Activated naive CD8-positive, alpha-beta T cell (primary cell): ENCODE measurements at regions not wholly inside any gene's neighbourhood (a gene's known extent, or its start where the extent isn't known, plus 50 kb on each side); places are given as distances from the start of the nearest gene placed in this dataset.
"Not testable (repeated sequence)": the region's sequence is repeated elsewhere in the genome, so short reads cannot be mapped to it uniquely, and the experiment has no call there.

ENCODE experiments used
- H3K27ac Mint-ChIP-seq: one replicate; pipeline ENCODE4 v1.8.0; 2021; ENCODE audit warnings: mixed read lengths
- H3K27me3 Mint-ChIP-seq: one replicate; pipeline ENCODE4 v1.8.0; 2021; ENCODE audit warnings: mixed read lengths
- H3K36me3 Mint-ChIP-seq: one replicate; pipeline ENCODE4 v1.8.0; 2021; ENCODE audit warnings: mixed read lengths
- H3K4me1 Mint-ChIP-seq: one replicate; pipeline ENCODE4 v1.8.0; 2021; ENCODE audit warnings: low read depth, mixed read lengths
- H3K4me3 Mint-ChIP-seq: one replicate; pipeline ENCODE4 v1.8.0; 2021; ENCODE audit warnings: mild to moderate bottlenecking, mixed read lengths
- H3K9me3 Mint-ChIP-seq: one replicate; pipeline ENCODE4 v1.8.0; 2021; ENCODE audit warnings: low read depth, mixed read lengths

DNA sequence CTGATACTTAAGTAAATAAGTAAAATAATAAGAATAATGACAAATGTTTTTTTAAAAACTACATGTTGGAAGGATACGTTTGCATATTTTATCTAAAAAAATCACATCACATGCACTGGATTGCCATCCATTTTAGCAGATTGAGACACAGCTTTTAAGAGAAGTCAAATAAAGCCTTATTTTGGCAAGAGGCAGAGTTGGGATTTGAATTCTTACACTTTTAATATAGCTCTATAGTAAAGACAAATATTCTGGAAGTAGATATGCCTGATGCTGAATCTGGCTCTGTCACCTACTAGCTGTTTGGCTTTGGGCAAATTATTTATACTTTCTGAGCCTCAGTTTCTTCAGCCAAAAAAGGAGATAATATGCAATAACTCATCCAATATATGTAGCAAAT is 386.4 kb downstream of the ETV1 start:
- no peak overlapping the region for H3K4me3 Mint-ChIP-seq
- no peaks in the 10 kb centered on the region for H3K36me3 Mint-ChIP-seq
- peaks cover 4% of the 10 kb centered on the region for H3K9me3 Mint-ChIP-seq
- H3K4me1 Mint-ChIP-seq = no peaks in the 10 kb centered on the region
- H3K27ac Mint-ChIP-seq = no peak overlapping the region
- H3K27me3 Mint-ChIP-seq = no peaks in the 10 kb centered on the region

DNA sequence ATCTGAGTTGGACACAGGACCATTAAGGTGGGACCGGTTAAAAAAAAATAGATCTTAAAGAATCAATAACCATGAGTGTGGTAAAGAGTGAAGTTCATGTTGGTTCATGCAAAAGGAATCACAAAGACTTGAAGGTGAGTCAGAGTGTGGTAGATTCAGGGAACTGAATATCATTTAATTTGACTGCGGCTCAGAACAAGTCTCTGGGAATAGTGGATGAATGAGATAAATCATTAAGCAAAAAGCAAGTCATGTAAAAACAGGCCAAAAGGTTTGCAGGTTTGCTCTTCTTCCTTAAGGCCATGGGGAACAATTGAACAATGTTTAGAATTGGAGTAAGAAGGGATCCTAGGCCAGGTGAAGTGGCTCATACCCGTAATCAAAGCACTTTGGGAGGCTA is 385.8 kb downstream of the ETV1 start:
- no peaks in the 10 kb centered on the region for H3K27me3 Mint-ChIP-seq
- no peaks in the 10 kb centered on the region for H3K4me1 Mint-ChIP-seq
- no peak overlapping the region for H3K27ac Mint-ChIP-seq
- no peak overlapping the region for H3K4me3 Mint-ChIP-seq
- H3K36me3 Mint-ChIP-seq = no peaks in the 10 kb centered on the region
- H3K9me3 Mint-ChIP-seq = peaks cover 4% of the 10 kb centered on the region

DNA sequence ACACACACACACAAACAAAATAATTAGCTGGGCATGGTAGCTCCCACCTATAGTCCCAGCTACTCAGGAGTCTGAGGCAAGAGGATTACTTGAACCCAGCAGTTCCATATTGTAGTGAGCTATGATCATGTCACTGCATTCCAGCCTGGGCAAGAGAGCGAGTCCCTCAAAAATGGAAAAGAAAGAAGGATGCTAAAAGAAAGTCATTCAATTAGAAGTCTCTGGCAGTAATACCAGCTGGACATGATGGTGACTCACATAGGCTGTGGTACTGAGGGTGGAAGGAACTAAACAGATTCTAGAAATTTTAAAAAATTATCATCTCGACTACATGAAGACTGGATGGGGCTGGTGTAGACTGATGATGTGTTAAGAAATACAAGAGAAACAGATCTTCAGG is 385.3 kb downstream of the ETV1 start:
- H3K4me3 Mint-ChIP-seq = no peak overlapping the region
- H3K36me3 Mint-ChIP-seq = no peaks in the 10 kb centered on the region
- no peak overlapping the region for H3K27ac Mint-ChIP-seq
- peaks cover 4% of the 10 kb centered on the region for H3K9me3 Mint-ChIP-seq
- H3K27me3 Mint-ChIP-seq = no peaks in the 10 kb centered on the region
- no peaks in the 10 kb centered on the region for H3K4me1 Mint-ChIP-seq

DNA sequence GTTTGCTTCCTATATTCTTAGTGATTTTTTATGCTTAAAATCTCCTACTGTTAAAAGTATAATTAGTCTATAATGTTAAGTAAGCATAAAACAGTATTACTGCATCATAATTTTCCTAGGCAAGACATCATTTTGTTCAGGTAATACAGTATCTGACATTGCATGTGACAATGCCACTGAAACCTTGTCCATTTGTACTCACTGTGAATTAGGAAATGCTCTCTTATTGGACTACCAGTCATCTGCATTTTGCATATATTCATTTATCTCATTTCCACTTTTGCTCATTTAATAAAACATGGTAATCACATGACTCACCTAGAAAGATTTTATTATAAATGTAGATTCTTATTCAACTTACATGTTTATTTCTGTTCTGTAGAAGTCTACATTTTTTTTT is 379.1 kb downstream of the ETV1 start:
- H3K36me3 Mint-ChIP-seq = no peaks in the 10 kb centered on the region

DNA sequence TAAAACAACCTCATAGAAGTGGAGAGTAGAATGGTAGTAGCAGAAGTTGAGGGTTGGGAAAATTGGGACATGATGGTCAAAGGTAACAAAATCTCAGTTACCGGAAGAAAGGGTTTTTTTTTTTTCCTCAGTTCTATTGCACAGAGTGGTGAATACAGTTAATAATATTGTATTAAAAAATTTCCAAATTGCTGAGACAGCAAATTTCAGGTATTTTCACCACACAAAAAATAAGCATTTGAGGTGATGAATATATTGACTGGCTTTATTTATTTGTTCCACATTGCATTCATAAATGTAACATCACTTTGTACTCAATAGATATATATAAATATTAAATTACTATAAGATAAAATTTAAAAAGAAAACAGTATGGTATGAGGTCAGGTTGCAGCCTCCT is 373.8 kb downstream of the ETV1 start:
- Mint-ChIP-seq H3K36me3 (no peaks in the 10 kb centered on the region), H3K4me3 (no peak overlapping the region), H3K27ac (no peak overlapping the region), H3K4me1 (no peaks in the 10 kb centered on the region), H3K9me3 (no peaks in the 10 kb centered on the region), H3K27me3 (no peaks in the 10 kb centered on the region)

More for the DNA sequence above, 379.1 kb downstream of the ETV1 start:
- H3K4me1 Mint-ChIP-seq = no peaks in the 10 kb centered on the region
- no peak overlapping the region for H3K4me3 Mint-ChIP-seq
- peaks cover 4% of the 10 kb centered on the region for H3K9me3 Mint-ChIP-seq
- H3K27me3 Mint-ChIP-seq = no peaks in the 10 kb centered on the region
- no peak overlapping the region for H3K27ac Mint-ChIP-seq

DNA sequence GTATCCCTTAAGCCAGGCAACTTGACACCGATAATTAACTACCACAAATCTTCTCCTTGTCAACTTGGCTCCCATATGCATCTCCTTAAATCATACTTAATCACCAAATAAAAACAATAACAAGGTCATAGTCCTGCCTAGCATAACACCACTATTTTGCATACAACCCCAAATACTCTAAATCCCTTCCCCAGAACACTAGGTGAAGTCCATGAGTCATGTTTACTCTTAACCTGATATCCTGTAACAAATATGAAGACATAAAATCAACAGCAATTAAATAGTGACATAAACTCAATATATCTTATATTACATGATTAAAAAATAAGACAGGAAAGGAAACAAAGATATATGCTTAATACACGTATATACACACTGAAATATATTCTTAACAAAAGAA is 362.0 kb downstream of the ETV1 start:
- H3K27ac Mint-ChIP-seq = no peak overlapping the region
- H3K36me3 Mint-ChIP-seq = no peaks in the 10 kb centered on the region

DNA sequence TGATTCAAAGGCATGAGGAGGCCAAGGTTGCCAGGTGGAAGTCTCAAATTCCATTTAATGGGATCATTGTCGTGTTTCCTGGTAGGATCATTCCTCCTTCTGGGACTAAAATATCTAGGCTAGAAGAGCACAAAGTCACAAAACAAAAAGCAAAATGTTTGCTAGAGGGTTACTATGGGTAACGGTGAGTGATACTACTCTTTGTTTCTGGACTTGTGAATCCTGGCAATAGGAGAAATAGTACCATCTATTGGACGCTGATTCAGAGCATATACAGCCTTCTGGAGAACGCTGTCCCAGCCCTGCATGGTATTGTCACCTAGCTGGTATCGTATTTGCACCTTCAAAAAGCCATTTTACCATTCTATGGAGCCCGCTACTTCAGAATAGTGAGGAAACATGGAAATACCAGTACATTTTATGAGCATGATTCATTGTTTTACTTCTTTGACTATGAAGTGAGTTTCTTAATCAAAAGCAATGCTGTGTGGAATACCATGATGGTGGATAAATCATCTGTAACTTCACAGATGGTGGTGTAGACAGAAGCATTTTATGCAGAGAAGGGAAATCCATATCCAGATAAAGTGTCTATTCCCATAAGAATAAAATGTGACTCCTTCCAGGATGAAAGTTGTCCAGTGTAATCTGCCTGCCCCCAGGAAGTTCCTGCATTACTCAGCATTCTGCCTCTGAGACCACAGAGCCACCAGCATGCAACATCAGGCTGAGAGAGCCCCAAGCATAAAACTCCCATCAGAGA is 361.0 kb downstream of the ETV1 start:
- no peaks in the 10 kb centered on the region for H3K9me3 Mint-ChIP-seq
- no peaks in the 10 kb centered on the region for H3K27me3 Mint-ChIP-seq
- no peak overlapping the region for H3K27ac Mint-ChIP-seq
- H3K36me3 Mint-ChIP-seq = no peaks in the 10 kb centered on the region
- no peaks in the 10 kb centered on the region for H3K4me1 Mint-ChIP-seq
- H3K4me3 Mint-ChIP-seq = no peak overlapping the region

More for the DNA sequence above, 362.0 kb downstream of the ETV1 start:
- Mint-ChIP-seq H3K4me1 (no peaks in the 10 kb centered on the region), H3K4me3 (no peak overlapping the region), H3K9me3 (no peaks in the 10 kb centered on the region), H3K27me3 (no peaks in the 10 kb centered on the region)

DNA sequence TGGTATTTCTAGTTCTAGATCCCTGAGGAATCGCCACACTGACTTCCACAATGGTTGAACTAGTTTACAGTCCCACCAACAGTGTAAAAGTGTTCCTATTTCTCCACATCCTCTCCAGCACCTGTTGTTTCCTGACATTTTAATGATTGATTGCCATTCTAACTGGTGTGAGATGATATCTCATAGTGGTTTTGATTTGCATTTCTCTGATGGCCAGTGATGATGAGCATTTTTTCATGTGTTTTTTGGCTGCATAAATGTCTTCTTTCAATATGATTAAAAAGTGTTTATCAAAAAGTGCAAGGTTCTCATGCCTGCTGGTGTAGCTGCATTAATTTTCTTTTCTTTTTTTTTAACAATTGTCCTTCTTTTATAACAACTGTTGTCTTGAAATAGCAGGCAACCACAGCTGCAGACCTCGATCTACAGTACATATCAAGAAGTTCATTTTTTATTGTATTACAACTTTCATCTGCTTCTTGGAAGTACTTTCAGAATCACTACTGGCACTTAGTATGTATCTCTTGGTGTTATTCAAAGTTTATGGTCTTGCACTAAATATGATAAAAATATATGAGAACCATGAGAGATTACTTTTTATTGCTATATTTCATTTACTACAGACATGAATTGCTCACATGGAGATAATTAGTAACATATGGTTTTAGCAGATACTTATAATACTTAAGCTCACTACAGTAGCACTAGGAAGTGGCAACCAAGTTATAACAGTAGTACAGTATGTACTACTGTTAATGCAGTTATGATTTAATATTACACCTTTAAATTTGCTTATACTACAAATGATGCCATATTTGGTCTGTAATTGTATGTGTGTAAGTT is 358.0 kb downstream of the ETV1 start:
- not testable (repeated sequence) for H3K4me1 Mint-ChIP-seq, H3K27me3 Mint-ChIP-seq, H3K27ac Mint-ChIP-seq, H3K36me3 Mint-ChIP-seq, H3K9me3 Mint-ChIP-seq, H3K4me3 Mint-ChIP-seq

DNA sequence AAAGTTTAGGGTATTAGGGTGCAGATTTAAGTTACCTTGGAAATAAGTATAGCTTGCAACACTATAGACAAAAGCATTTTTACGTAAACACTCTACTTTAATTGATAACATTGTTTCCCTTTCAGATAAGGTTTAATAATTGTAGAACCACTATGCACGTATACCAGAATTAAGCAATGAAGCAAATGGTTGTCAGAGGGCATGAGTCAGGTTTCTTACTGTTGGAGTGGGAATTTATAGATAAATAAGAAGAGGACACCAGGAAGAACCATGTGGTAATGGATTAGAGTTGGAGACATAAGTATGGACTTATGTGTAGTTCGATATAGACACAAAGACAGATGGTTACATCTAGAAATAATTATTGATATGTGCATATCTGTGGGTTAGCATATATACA is 355.6 kb downstream of the ETV1 start:
- no peak overlapping the region for H3K4me3 Mint-ChIP-seq
- H3K27me3 Mint-ChIP-seq = no peaks in the 10 kb centered on the region
- H3K9me3 Mint-ChIP-seq = no peaks in the 10 kb centered on the region
- no peaks in the 10 kb centered on the region for H3K4me1 Mint-ChIP-seq
- H3K27ac Mint-ChIP-seq = no peak overlapping the region
- H3K36me3 Mint-ChIP-seq = no peaks in the 10 kb centered on the region

DNA sequence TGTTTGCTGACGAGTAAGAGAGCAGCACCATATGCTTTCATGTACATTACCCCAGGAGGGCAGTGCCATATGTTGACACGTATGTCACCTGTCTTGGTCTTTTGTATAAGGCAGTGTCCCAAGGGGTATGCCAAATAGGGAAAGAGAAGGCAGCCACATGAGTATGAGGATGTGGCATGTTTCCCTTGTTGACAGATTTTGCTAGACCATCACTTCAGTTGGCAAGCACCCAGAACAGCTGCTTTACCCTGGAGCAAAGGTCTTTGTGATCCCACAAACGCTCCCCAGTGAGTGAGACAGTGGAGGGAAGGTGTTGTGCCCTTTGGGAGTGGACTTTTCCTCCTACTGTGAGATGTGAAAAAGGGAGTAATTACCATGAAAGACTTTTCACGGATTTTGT is 350.1 kb downstream of the ETV1 start:
- Mint-ChIP-seq H3K27me3 (no peaks in the 10 kb centered on the region), H3K36me3 (no peaks in the 10 kb centered on the region), H3K4me1 (no peaks in the 10 kb centered on the region), H3K27ac (no peak overlapping the region), H3K4me3 (no peak overlapping the region), H3K9me3 (no peaks in the 10 kb centered on the region)

DNA sequence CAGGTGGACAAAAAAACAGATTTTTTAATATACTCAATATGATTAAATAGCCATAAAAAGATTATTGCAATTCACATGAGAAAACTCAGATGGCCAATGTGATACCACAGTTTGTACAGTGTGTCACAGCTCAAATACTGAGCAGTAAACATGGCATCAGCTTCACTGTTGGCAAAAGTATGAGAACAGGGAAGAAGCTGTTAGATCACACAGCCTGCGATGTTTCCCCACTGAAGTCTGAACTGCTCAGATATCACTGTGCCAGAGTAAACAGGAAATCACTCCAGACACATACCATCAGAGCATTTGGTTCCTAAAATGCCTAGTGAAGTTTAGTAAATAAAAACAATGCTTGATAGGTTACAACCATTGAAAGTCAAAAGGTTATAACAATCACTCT is 347.8 kb downstream of the ETV1 start:
- Mint-ChIP-seq H3K27ac (no peak overlapping the region), H3K4me3 (no peak overlapping the region), H3K36me3 (no peaks in the 10 kb centered on the region), H3K4me1 (no peaks in the 10 kb centered on the region), H3K9me3 (no peaks in the 10 kb centered on the region), H3K27me3 (no peaks in the 10 kb centered on the region)

DNA sequence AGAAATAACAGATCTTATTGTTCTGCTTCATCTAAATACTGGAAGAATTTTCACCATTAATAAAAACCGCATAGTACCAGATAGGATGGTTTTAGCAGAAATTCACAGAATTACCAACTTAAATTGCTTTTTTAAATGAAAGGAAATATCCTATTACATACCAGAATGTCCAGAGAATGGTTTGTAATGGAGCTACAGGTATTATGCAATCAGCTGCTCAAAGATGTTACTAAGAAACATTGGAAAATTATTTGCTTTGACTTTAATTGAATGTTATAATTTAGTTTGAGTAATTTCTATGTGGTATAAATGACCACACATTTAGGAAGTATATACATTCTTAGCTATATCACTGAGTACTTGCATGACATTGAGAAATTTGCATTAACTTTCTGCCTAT is 338.3 kb downstream of the ETV1 start:
- Mint-ChIP-seq H3K27me3 (no peaks in the 10 kb centered on the region), H3K36me3 (no peaks in the 10 kb centered on the region), H3K9me3 (no peaks in the 10 kb centered on the region), H3K4me1 (no peaks in the 10 kb centered on the region), H3K4me3 (no peak overlapping the region), H3K27ac (no peak overlapping the region)

DNA sequence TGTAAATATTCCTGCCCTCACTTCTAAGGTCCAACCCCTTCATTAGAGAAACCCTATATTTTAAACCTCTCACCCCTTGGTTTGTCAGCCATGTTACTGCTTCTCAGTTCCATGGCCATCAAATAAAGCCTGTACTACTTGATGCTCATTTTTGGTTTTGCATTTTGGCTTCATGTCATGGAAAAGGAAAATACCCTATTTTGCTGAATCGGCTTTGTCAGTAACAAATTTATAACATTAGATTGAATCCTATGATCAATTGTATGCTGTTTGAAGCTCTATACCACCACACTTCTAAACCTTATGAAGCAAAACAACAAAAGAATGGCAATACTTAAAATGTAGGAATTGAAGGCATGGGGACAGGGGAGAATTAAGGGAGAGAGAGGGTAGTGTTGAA is 333.1 kb downstream of the ETV1 start:
- Mint-ChIP-seq H3K27ac (no peak overlapping the region), H3K4me1 (no peaks in the 10 kb centered on the region), H3K9me3 (no peaks in the 10 kb centered on the region), H3K4me3 (no peak overlapping the region), H3K36me3 (no peaks in the 10 kb centered on the region), H3K27me3 (no peaks in the 10 kb centered on the region)

DNA sequence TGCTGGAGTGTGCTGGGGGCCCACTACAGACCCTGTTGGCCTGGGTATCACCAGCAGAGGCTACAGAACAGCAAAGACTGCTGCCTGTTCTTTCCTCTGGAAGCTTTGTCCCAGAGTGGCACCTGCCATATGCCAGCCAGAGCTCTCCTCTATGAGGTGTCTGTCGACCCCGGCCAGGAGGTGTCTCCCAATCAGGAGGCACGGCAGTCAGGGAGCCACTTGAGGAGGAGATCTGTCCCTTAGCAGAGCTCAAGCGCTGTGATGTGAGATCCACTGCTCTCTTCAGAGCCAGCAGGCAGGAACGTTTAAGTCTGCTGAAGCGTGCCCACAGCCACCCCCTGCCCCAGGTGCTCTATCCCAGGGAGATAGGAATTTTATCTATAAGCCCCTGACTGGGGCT is 316.2 kb downstream of the ETV1 start:
- H3K9me3 Mint-ChIP-seq = peaks cover 12% of the 10 kb centered on the region
- no peak overlapping the region for H3K4me3 Mint-ChIP-seq
- no peak overlapping the region for H3K27ac Mint-ChIP-seq
- H3K4me1 Mint-ChIP-seq = no peaks in the 10 kb centered on the region
- no peaks in the 10 kb centered on the region for H3K27me3 Mint-ChIP-seq
- H3K36me3 Mint-ChIP-seq = no peaks in the 10 kb centered on the region

DNA sequence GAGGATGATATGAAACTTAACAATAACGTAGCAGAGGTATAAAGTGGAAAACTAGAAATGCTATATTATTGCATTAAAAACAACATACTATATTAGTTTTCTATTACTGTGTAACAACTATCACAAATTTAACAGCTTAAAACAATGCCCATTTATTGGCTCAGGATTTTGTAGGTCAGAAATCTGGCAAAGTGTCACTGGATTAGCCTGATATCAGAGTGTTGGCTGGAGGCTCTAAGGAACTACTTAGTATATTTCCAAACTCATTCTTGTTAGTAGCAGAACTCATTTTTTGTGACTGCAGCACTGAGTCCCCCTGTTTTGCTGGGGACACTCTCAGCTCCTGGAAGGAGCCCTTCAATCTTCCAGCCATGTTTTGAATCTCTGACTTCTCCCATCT is 306.8 kb downstream of the ETV1 start:
- H3K9me3 Mint-ChIP-seq = peaks cover 3% of the 10 kb centered on the region
- no peaks in the 10 kb centered on the region for H3K4me1 Mint-ChIP-seq
- no peaks in the 10 kb centered on the region for H3K36me3 Mint-ChIP-seq
- H3K27ac Mint-ChIP-seq = no peak overlapping the region
- no peaks in the 10 kb centered on the region for H3K27me3 Mint-ChIP-seq
- no peak overlapping the region for H3K4me3 Mint-ChIP-seq

DNA sequence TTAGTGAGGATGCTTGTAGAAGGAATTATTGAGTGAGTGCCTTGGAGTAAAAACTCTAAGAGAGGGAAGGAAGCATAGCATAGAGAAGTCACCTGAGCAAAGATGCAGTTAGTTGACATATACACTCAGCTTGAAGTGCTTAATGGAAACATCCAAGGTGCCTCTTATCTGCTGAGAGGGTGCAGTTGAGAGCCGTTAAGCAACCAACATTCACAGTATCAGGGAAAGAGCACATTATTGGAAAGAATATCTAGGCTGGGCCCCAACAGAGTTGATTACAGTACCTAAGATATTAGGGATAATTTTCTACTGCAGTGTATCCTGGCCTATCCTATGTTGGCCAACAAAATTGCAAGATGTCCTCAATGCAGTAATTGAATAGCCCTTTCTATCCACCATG is 302.0 kb downstream of the ETV1 start:
- Mint-ChIP-seq H3K27me3 (no peaks in the 10 kb centered on the region), H3K4me3 (no peak overlapping the region), H3K9me3 (no peaks in the 10 kb centered on the region), H3K27ac (no peak overlapping the region), H3K4me1 (no peaks in the 10 kb centered on the region), H3K36me3 (no peaks in the 10 kb centered on the region)
